GM18502 (cell line): ENCODE measurements at regions not wholly inside any gene's neighbourhood (a gene's known extent, or its start where the extent isn't known, plus 50 kb on each side); places are given as distances from the start of the nearest gene placed in this dataset.

Experiments
- ATAC-seq: cut with Tn5 transposase; IDR thresholded peaks from one replicate; pipeline ENCODE4 v1.9.1; 2021; ENCODE audit warnings: mild to moderate bottlenecking; ENCODE audit not compliant: unreplicated experiment, poor library complexity

DNA sequence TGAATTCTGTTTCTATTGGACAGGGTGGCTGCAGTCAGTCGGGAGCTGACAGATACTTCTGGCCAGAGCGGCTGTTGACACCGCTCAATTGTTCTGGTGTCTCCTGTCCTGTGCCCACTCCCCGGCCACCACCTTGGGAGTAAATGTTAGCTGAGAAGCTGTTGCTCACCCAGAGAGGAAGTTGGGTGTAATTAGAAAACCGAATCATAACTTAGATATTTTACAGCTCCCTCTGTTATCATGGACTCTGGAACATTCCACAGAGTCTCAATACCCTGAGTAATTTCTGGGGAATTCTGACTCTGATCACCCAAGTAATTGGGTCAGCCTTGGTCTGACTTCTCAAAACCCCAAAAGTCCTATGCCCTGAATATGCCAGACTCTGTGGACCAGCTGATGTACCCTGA is 58.3 kb upstream of the RFLNA start:
- ATAC-seq, result no peak

DNA sequence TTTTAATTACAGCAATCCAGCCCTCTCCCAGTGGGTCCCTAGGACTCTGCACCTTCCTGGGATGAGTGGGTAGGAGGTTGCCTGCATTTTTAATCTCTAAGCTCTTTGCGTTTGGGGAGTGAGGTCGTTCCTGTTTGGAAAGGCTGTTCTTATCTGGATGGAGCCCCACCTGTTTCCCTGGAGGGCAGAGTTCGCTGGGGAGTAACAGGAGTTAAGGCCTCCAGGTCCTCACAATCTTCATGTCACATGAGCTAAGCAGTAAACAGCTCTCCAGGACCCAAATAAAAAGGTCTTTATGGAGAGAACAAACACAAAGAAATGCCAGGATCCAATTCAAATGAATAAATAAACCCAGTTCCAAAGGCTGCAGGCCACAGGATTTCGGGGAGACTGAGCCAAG is 56.0 kb upstream of the RFLNA start:
- ATAC-seq, result no peak

DNA sequence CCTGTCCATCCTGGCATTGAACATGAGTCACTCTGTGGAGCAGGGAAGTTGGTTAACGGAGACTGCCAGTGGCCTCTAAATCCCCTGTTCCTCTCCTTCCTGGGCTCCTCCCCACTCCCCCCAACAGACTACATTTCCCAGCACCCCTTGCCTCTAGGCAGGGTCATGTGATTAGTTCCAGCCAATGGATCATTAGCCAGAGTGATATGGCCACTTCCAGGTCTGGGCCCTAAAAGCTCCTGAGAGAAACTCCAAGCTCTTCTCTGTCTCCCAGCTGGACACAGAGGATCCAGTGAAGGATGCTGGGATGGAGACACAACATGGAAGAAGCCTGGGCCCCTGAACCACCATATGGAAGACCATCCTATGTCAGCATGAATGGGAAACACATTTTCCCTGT is 54.4 kb upstream of the RFLNA start:
- ATAC-seq, result no peak

DNA sequence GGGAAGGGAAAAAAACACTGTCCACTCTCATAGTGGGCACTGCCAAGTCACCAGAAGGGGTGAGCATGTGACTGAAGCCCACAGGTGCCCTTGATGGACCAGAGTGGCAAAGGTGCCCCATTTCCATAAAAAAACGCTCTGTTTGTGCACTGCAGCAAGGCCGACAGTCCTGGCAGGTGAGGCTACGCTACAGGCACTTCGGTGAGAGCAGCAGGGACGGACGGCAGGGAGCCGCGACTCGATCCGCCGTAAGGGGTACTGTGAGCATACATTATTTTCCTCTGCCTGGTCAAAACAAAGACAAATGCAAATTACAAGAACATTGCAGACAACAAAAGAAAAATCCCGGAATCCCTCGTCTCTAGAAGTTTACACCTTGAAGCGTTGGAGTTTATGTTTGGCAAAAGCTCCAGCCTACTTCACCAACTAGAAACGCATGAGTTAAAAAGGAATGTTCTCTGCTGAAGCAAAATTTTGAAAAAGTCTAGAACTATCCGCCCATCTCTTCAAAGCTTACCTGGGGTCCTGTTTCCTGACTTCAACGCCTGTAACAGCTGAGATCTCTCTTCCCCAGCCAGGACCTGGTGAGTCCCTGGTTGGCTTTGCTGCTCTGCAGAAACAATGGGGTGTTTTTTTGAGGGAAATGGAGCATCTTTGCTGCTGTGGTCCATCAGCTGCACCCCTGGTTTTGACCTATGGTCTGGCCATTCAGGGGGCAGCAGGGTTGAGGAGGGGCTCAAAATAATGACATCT is 52.9 kb upstream of the RFLNA start:
- no peak for ATAC-seq

DNA sequence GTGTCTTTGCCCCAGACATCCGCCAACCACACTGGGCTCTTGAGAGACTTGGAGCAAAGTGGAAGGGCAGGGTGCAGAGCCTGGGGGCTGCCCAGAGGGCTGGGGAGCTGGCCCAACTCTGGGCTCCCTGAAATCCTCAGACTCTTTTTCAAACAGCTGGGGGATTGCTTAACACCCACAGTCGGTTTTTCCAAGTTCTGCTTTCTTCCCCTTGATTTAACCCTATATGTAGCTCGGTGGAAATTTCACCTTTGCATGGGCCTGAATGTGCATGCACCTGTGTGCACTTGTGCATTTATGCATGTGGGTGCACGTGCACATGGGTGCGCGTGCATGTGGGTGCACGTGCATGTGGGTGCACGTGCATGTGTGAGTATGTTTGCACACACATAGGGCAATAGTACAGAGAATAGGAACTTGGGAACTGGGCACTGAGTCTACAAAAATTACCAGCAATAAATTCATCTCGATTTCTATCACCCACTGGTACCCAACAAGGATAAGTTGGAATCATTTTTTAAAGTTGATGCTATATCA is 52.3 kb upstream of the RFLNA start:
- ATAC-seq, result no peak

DNA sequence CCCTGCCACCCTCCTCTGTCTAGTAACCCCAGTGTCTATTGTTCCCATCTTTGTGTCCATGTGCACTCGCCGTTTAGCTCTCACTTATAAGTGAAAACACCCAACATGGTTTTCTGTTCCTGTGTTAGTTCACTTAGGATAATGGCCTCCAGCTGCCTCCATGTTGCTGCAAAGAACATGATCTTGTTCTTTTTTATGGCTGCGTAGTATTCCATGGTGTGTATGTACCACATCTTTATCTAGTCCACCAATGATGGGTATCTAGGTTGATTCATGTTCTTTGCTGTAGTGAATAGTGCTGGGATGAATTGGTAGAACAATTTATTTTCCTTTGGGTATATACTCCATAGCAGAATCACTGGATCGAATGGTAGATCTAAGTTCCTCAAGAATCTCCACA is 51.0 kb upstream of the RFLNA start:
- ATAC-seq, result no peak
